Prostate gland (tissue), 2 donors: ENCODE measurements at regions not wholly inside any gene's neighbourhood (a gene's known extent, or its start where the extent isn't known, plus 50 kb on each side); places are given as distances from the start of the nearest gene placed in this dataset.

Experiments used
- DNase-seq: peaks from one replicate; pipeline ENCODE4 v3.0.0-alpha.2; 2019; ENCODE audit warnings: low spot score
- H3K27ac ChIP-seq, 2 donors: fragments of 200-600 bp; sonication (generic); 2 replicates each; pipeline ENCODE4 v1.5.1; 2017 to 2019
- H3K27me3 ChIP-seq: fragments of 200-600 bp; sonication (generic); replicated peaks from 2 replicates; pipeline ENCODE4 v1.5.1; 2019; ENCODE audit not compliant: insufficient read depth
- H3K36me3 ChIP-seq, 2 donors: fragments of 200-600 bp; sonication (generic); 1 replicate in 1 of 2; 2 replicates in 1 of 2; pipeline versions ENCODE4 v1.5.1 to v1.8.1; 2017 to 2019
- H3K4me1 ChIP-seq: fragments of 200-600 bp; sonication (generic); replicated peaks from 2 replicates; pipeline ENCODE4 v1.5.1; 2019
- H3K4me3 ChIP-seq, 2 donors: fragments of 200-600 bp; sonication (generic); 2 replicates each; pipeline ENCODE4 v1.5.1; 2017 to 2019
- H3K9me3 ChIP-seq: fragments of 200-600 bp; sonication (generic); 2 replicates; pipeline ENCODE4 v1.5.1; 2017
- POLR2A ChIP-seq: fragments of 450-650 bp; IDR thresholded peaks from one replicate; pipeline ENCODE4 v1.6.1; 2016; ENCODE audit warnings: antibody characterized with exemption, mild to moderate bottlenecking
- POLR2AphosphoS5 ChIP-seq: sonication (generic); formaldehyde crosslinking; IDR thresholded peaks from one replicate; pipeline ENCODE4 v1.6.1; 2017; ENCODE audit warnings: antibody characterized with exemption
- WGBS: methylation state at CpG from one replicate; pipeline ENCODE4 v1.1.5; 2018; 5-methylcytosine and 5-hydroxymethylcytosine counted together
- intact Hi-C: fragments of 100-400 bp; cut with DNase I; formaldehyde crosslinking; loops from one replicate; pipeline ENCODE4 v1.14.2; 2022
- TF ChIP-seq, protein P1 (sequence below), 4 experiments: fragments of 200-600 bp in 2 of 4; fragments of 450-650 bp in 2 of 4; sonication (generic) in 2 of 4; IDR thresholded peaks; 1 replicate in 3 of 4; 2 replicates in 1 of 4; pipeline ENCODE4 v1.5.1; 2016 to 2019; ENCODE audit warnings: antibody characterized with exemption in 4 of 4, mild to moderate bottlenecking in 2 of 4, moderate library complexity in 2 of 4

GRCh38 chr1:38210021-38210894, 163.7 kb upstream of the POU3F1 start:
- no peak for TF ChIP-seq POLR2AphosphoS5
- TF ChIP-seq POLR2A, result no peak
- TF ChIP-seq, protein P1, sequence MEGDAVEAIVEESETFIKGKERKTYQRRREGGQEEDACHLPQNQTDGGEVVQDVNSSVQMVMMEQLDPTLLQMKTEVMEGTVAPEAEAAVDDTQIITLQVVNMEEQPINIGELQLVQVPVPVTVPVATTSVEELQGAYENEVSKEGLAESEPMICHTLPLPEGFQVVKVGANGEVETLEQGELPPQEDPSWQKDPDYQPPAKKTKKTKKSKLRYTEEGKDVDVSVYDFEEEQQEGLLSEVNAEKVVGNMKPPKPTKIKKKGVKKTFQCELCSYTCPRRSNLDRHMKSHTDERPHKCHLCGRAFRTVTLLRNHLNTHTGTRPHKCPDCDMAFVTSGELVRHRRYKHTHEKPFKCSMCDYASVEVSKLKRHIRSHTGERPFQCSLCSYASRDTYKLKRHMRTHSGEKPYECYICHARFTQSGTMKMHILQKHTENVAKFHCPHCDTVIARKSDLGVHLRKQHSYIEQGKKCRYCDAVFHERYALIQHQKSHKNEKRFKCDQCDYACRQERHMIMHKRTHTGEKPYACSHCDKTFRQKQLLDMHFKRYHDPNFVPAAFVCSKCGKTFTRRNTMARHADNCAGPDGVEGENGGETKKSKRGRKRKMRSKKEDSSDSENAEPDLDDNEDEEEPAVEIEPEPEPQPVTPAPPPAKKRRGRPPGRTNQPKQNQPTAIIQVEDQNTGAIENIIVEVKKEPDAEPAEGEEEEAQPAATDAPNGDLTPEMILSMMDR (IDR thresholded peaks at IDR 0.05), result no peak
- 43% methylated on average over 15 of the region's 15 CpGs for WGBS
- intact Hi-C loops, result no loop called here
- no peak overlapping the region for H3K4me3 ChIP-seq
- DNase-seq, result no peak
- no peak overlapping the region for H3K27ac ChIP-seq
- H3K9me3 ChIP-seq, result no peaks in the 10 kb centered on the region
- no peaks in the 10 kb centered on the region for H3K4me1 ChIP-seq
- H3K36me3 ChIP-seq, result no peaks in the 10 kb centered on the region
- no peaks in the 10 kb centered on the region for H3K27me3 ChIP-seq

GRCh38 chr1:38208716-38209632, 162.4 kb upstream of the POU3F1 start:
- no peak for DNase-seq
- intact Hi-C loops, result no loop called here
- Histone ChIP-seq H3K4me1 (no peaks in the 10 kb centered on the region), H3K9me3 (no peaks in the 10 kb centered on the region), H3K27me3 (no peaks in the 10 kb centered on the region), H3K27ac (no peak overlapping the region), H3K36me3 (no peaks in the 10 kb centered on the region), H3K4me3 (no peak overlapping the region)
- 90% methylated on average over 9 of the region's 9 CpGs for WGBS
- TF ChIP-seq, protein P1 (IDR thresholded peaks at IDR 0.05), result no peak
- TF ChIP-seq POLR2A (no peak), POLR2AphosphoS5 (no peak)

GRCh38 chr1:38207906-38208305, 161.3 kb upstream of the POU3F1 start:
- Histone ChIP-seq H3K36me3 (no peaks in the 10 kb centered on the region), H3K27ac (no peak overlapping the region), H3K4me1 (no peaks in the 10 kb centered on the region), H3K27me3 (no peaks in the 10 kb centered on the region), H3K4me3 (no peak overlapping the region), H3K9me3 (no peaks in the 10 kb centered on the region)
- 100% methylated on average over 4 of the region's 4 CpGs for WGBS
- TF ChIP-seq POLR2A (no peak), POLR2AphosphoS5 (no peak)
- TF ChIP-seq, protein P1 (IDR thresholded peaks at IDR 0.05), result no peak
- no peak for DNase-seq
- intact Hi-C loops, result no loop called here

GRCh38 chr1:38207275-38207674, 160.7 kb upstream of the POU3F1 start:
- intact Hi-C loops, result no loop called here
- DNase-seq, result no peak
- Histone ChIP-seq H3K9me3 (no peaks in the 10 kb centered on the region), H3K27me3 (no peaks in the 10 kb centered on the region), H3K4me3 (no peak overlapping the region), H3K4me1 (no peaks in the 10 kb centered on the region), H3K27ac (no peak overlapping the region), H3K36me3 (no peaks in the 10 kb centered on the region)
- 86% methylated on average over 13 of the region's 15 CpGs for WGBS
- TF ChIP-seq POLR2A (no peak), POLR2AphosphoS5 (no peak)
- TF ChIP-seq, protein P1 (IDR thresholded peaks at IDR 0.05), result no peak
